D721Med (cell line): ENCODE measurements at regions not wholly inside any gene's neighbourhood (a gene's known extent, or its start where the extent isn't known, plus 50 kb on each side); places are given as distances from the start of the nearest gene placed in this dataset.

Source experiments
- DNase-seq: peaks from one replicate; pipeline ENCODE4 v3.0.0; 2011; ENCODE audit warnings: low spot score; ENCODE audit not compliant: insufficient read length
- FAIRE-seq: peaks from 2 replicates; lab custom pipeline; 2011; peaks lifted over from hg19 to GRCh38; lab: Jason Lieb, UNC
- CTCF ChIP-seq: IDR thresholded peaks from 2 replicates; pipeline ENCODE4 v1.5.1; 2012; ENCODE audit warnings: mild to moderate bottlenecking, control low read depth; ENCODE audit not compliant: insufficient read depth; ENCODE audit errors: missing control alignments

- FAIRE-seq = no peak
- TF ChIP-seq CTCF = no peak
- no peak for DNase-seq
Observed at GRCh38 chr2:74036010-74036409, 51.3 kb downstream of the TET3 start.

- no peak for TF ChIP-seq CTCF
- DNase-seq = no peak
- FAIRE-seq = no peak
Observed at GRCh38 chr2:74036450-74037195, 51.9 kb downstream of the TET3 start.

- FAIRE-seq = no peak
- TF ChIP-seq CTCF = no peak
Observed at GRCh38 chr2:74037379-74037860, 52.7 kb downstream of the TET3 start.

GRCh38 chr2:74039611-74040010 lies 54.9 kb downstream of the TET3 start:
- FAIRE-seq (no peak), DNase-seq (no peak)
- TF ChIP-seq CTCF = no peak

More at GRCh38 chr2:74037379-74037860, 52.7 kb downstream of the TET3 start:
- no peak for DNase-seq

GRCh38 chr2:74041182-74041581 lies 56.5 kb downstream of the TET3 start:
- no peak for FAIRE-seq
- DNase-seq = no peak

GRCh38 chr2:74041726-74042125 lies 57.0 kb downstream of the TET3 start:
- DNase-seq = no peak
- FAIRE-seq = no peak
- TF ChIP-seq CTCF = no peak

More at GRCh38 chr2:74041182-74041581, 56.5 kb downstream of the TET3 start:
- TF ChIP-seq CTCF = no peak

GRCh38 chr2:74042606-74043005 lies 57.9 kb downstream of the TET3 start:
- TF ChIP-seq CTCF = no peak
- FAIRE-seq (no peak), DNase-seq (no peak)
